SU-DHL-6 (cell line): ENCODE measurements at regions not wholly inside any gene's neighbourhood (a gene's known extent, or its start where the extent isn't known, plus 50 kb on each side); places are given as distances from the start of the nearest gene placed in this dataset.

Experiments
- H2AFZ ChIP-seq: fragments of 200-600 bp; sonication (generic); 2 replicates; pipeline ENCODE4 v1.6.1; 2014; ENCODE audit warnings: low read depth, mild to moderate bottlenecking, moderate library complexity, mixed read lengths, antibody characterized with exemption, low read length; ENCODE audit not compliant: severe bottlenecking
- H3F3A ChIP-seq: fragments of 200-600 bp; shearing (Covaris generic); 2 replicates; pipeline ENCODE4 v1.6.0; 2016; ENCODE audit warnings: antibody characterized with exemption, mild to moderate bottlenecking; ENCODE audit not compliant: insufficient read depth
- H3K27ac ChIP-seq: fragments of 200-600 bp; sonication (generic); 2 replicates; pipeline ENCODE4 v1.5.1; 2016; ENCODE audit warnings: low read depth, mild to moderate bottlenecking, low read length, moderate library complexity, mixed read lengths
- H3K27me3 ChIP-seq: fragments of 200-600 bp; sonication (generic), shearing (Covaris generic); 2 replicates; pipeline ENCODE4 v1.6.0; 2014; ENCODE audit warnings: mild to moderate bottlenecking, low read length
- H3K36me3 ChIP-seq: fragments of 200-600 bp; sonication (generic); 2 replicates; pipeline ENCODE4 v1.6.1; 2014; ENCODE audit warnings: mild to moderate bottlenecking, low read length, mixed read lengths
- H3K4me2 ChIP-seq: fragments of 300-600, 200-600 bp; shearing (Covaris generic), sonication (generic); 2 replicates; pipeline ENCODE4 v1.6.0; 2014; ENCODE audit warnings: low read length, low read depth, mild to moderate bottlenecking; ENCODE audit not compliant: poor library complexity, severe bottlenecking
- H3K4me3 ChIP-seq: fragments of 200-600 bp; sonication (generic); 2 replicates; pipeline ENCODE4 v1.5.1; 2014; ENCODE audit warnings: antibody characterized with exemption, low read length, mild to moderate bottlenecking, mixed read lengths; ENCODE audit not compliant: insufficient read depth, poor library complexity, severe bottlenecking
- H3K79me2 ChIP-seq: fragments of 200-600 bp; sonication (generic); 2 replicates; pipeline ENCODE4 v1.6.1; 2014; ENCODE audit warnings: mild to moderate bottlenecking, low read length, moderate library complexity; ENCODE audit not compliant: insufficient read depth
- H3K9ac ChIP-seq: fragments of 200-600 bp; sonication (generic); 2 replicates; pipeline ENCODE4 v1.7.0; 2014; ENCODE audit warnings: mild to moderate bottlenecking, low read length
- H3K9me2 ChIP-seq: fragments of 200-600 bp; sonication (generic); replicated peaks from 2 replicates; pipeline ENCODE4 v1.6.1; 2014; ENCODE audit warnings: low read length; ENCODE audit not compliant: insufficient read depth
- H3K9me3 ChIP-seq: fragments of 200-600 bp; sonication (generic); 2 replicates; pipeline ENCODE4 v1.6.1; 2014; ENCODE audit warnings: low read length, mixed read lengths; ENCODE audit not compliant: insufficient read depth
- H4K20me1 ChIP-seq: fragments of 200-600 bp; sonication (generic); 2 replicates; pipeline ENCODE4 v1.6.1; 2014; ENCODE audit warnings: low read depth, mild to moderate bottlenecking, antibody characterized with exemption, low read length, moderate library complexity, mixed read lengths
- CTCF ChIP-seq: fragments of 200-600 bp; sonication (generic); IDR thresholded peaks from one replicate; pipeline ENCODE4 v1.5.1; 2017; ENCODE audit warnings: antibody characterized with exemption, mild to moderate bottlenecking, low read length, moderate library complexity; ENCODE audit not compliant: insufficient read depth, poor library complexity, severe bottlenecking
- EZH2phosphoT487 ChIP-seq: fragments of 200-600 bp; sonication (generic), shearing (Covaris generic); conservative IDR thresholded peaks from 2 replicates; pipeline ENCODE4 v1.6.1; 2018; ENCODE audit warnings: mild to moderate bottlenecking, antibody characterized with exemption, low read length, moderate library complexity, mixed read lengths

DNA sequence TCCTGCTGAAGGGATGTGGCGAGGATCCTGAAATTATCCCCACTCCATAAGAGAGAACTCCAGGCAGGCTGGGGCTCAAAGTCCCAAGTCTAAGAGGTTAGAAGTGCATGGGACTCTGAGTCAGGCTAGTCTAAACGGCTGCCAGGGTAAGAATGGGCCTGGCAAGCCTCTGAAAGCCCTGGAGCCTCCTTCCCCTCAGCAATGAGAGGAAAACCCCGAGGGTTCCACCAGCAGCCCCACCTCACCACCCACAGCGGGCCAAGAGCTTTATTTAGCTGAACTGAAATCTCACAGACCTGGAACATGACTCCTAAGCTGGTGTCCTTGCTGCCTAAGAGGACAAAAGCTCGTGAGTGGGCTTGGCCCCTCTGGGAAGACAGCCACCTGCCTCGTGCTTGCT, 135.5 kb downstream of the SEC61B start:
- H3K79me2 ChIP-seq = no peaks in the 10 kb centered on the region
- no peak overlapping the region for H2AFZ ChIP-seq
- TF ChIP-seq EZH2phosphoT487 (no peak), CTCF (no peak)
- H3K27ac ChIP-seq = no peak overlapping the region
- no peaks in the 10 kb centered on the region for H3F3A ChIP-seq
- no peaks in the 10 kb centered on the region for H4K20me1 ChIP-seq
- no peaks in the 10 kb centered on the region for H3K36me3 ChIP-seq
- no peak overlapping the region for H3K4me2 ChIP-seq
- no peaks in the 10 kb centered on the region for H3K27me3 ChIP-seq
- H3K9ac ChIP-seq = no peak overlapping the region
- H3K4me3 ChIP-seq = no peak overlapping the region
- H3K9me2 ChIP-seq = no peaks in the 10 kb centered on the region
- no peaks in the 10 kb centered on the region for H3K9me3 ChIP-seq

- no peak for TF ChIP-seq CTCF
- TF ChIP-seq EZH2phosphoT487 = no peak
- no peaks in the 10 kb centered on the region for H3K36me3 ChIP-seq
- no peaks in the 10 kb centered on the region for H3K79me2 ChIP-seq
- no peaks in the 10 kb centered on the region for H4K20me1 ChIP-seq
- H3K9ac ChIP-seq = no peak overlapping the region
- no peaks in the 10 kb centered on the region for H3F3A ChIP-seq
- no peaks in the 10 kb centered on the region for H3K9me2 ChIP-seq
- H3K4me3 ChIP-seq = no peak overlapping the region
- no peak overlapping the region for H3K4me2 ChIP-seq
- H3K27ac ChIP-seq = no peak overlapping the region
- no peaks in the 10 kb centered on the region for H3K9me3 ChIP-seq
- H3K27me3 ChIP-seq = no peaks in the 10 kb centered on the region
- H2AFZ ChIP-seq = no peak overlapping the region
Observed at GRCh38 chr9:99358668-99359067, 136.6 kb downstream of the SEC61B start.

DNA sequence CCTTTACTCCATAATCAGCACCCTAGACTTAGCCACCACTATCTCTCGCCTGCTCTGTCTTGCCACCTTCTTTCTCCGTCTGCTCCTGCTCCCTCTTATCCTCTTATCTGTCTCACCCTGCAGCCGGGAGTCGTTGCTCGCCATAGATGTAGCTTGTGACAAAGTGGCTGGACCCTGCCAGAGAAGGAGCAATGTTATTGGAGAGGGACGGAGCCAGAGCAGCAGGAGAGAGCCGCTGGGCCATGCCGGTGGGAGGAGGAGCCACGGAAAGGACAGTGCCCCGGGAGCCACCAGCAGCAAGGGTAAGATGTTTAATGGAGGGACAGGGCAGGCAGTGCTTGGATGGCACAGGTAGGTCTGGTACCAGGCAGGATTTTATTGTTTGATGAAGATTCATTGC, 137.3 kb downstream of the SEC61B start:
- Histone ChIP-seq H3K79me2 (no peaks in the 10 kb centered on the region), H3K4me2 (no peak overlapping the region), H4K20me1 (no peaks in the 10 kb centered on the region), H3K9me2 (no peaks in the 10 kb centered on the region), H3K9ac (no peak overlapping the region), H2AFZ (no peak overlapping the region), H3K27ac (no peak overlapping the region), H3K9me3 (no peaks in the 10 kb centered on the region), H3K36me3 (no peaks in the 10 kb centered on the region), H3K4me3 (no peak overlapping the region), H3F3A (no peaks in the 10 kb centered on the region), H3K27me3 (no peaks in the 10 kb centered on the region)
- TF ChIP-seq EZH2phosphoT487 (no peak), CTCF (no peak)

GRCh38 chr9:99360026-99360425, 137.9 kb downstream of the SEC61B start:
- Histone ChIP-seq H4K20me1 (no peaks in the 10 kb centered on the region), H3K27ac (no peak overlapping the region), H3K36me3 (no peaks in the 10 kb centered on the region), H3K9ac (no peak overlapping the region), H3K27me3 (no peaks in the 10 kb centered on the region), H2AFZ (no peak overlapping the region), H3K79me2 (no peaks in the 10 kb centered on the region), H3K4me2 (no peak overlapping the region), H3K9me3 (no peaks in the 10 kb centered on the region), H3K9me2 (no peaks in the 10 kb centered on the region), H3K4me3 (no peak overlapping the region), H3F3A (no peaks in the 10 kb centered on the region)
- TF ChIP-seq EZH2phosphoT487 (no peak), CTCF (no peak)
